HG03159 (cell line): ENCODE measurements at regions not wholly inside any gene's neighbourhood (a gene's known extent, or its start where the extent isn't known, plus 50 kb on each side); places are given as distances from the start of the nearest gene placed in this dataset.

Experiments
- ATAC-seq: cut with Tn5 transposase; IDR thresholded peaks from one replicate; pipeline ENCODE4 v1.9.1; 2021; ENCODE audit warnings: mild to moderate bottlenecking, moderate library complexity; ENCODE audit not compliant: unreplicated experiment

DNA sequence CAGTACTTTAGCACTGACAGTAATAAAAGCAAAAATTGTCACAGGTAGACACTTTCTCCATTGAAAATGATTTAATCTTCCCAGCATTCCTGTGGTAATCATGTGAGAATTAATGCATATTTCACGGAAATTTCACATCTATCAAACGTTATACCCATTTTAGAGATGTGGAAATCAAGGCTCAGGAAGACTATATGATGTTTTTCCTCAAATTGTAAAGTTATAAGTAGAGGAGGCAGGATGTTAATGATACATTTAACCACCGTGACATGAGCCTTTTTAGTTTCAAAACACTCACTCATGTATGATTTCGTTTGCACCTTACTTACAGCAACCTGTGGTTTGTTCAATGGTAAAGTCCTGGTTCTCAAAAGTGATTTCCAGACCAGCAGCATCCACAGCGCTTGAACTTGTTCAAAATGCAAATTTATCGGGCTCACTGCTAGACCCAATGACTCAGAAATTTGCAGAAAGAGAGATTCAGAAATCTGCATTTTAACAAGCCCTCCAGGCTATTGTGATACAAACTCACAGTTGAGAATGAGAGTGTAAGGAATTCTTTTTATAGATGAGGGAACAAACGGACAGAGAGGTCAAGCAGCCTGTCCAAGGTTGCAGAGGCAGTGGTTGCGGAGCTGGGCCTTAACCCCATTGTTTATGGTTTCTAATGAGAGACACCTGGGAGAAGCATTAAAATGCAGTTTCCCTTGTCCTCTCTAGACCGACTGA lies 654.8 kb upstream of the TBX3 start:
- no peak for ATAC-seq

DNA sequence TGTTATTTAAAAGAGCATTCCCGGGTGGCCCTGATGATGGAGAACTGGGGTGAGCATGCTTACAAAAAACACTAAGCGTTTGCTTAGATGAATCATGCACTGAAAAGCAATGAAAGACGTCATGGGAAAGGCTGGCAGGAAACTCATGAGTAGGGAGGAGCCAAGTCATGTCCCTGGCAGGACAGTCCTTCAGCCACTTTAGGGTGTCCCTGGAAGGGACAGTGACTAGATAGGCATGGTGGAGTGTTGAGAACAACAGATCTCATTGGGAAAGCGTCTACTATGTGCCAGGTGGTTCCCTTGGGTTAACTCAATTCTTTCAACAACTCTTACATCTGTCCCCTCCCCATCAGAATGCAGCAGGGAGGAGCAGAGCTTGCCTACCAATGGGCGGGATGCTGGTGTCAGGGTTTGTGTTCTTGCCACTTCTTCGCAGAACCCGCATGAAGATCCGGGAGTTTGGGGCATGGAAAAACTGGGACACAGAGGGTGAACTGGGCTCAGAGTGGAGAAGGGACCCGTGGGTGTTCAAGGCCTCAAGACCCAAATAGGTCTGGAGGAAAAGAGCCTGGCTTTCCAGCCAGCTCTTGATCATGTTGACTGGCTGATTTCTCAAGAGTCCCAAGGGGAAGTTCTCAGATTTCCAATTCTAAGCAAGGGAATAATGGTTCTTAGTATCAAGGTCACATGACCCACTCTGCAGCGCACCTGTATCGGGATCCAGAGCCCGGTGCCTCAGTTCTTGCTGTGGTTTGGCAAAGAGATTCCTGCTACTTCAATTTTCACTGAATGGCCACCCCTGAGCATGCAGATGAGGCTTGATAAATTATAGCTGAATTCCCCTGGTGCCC lies 653.9 kb upstream of the TBX3 start:
- ATAC-seq = no peak

DNA sequence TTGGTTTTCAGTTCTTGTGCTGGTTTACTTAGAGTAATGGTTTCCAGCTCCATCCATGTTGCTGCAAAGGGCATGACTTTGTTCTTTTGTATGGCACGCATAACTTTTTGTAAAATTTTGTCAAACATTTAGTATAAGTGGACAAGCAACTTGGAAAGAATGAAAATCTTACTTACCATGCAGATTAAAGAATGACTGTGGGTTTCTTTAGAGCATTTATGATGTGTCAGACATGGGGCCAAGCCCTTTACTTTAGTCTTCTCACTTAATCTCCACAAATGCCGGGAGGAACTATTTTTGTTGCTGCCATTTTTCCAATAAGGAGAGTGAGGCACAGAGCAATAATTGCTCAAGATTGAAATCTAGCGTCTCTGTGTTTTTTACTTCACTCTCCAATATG lies 652.5 kb upstream of the TBX3 start:
- ATAC-seq = no peak

DNA sequence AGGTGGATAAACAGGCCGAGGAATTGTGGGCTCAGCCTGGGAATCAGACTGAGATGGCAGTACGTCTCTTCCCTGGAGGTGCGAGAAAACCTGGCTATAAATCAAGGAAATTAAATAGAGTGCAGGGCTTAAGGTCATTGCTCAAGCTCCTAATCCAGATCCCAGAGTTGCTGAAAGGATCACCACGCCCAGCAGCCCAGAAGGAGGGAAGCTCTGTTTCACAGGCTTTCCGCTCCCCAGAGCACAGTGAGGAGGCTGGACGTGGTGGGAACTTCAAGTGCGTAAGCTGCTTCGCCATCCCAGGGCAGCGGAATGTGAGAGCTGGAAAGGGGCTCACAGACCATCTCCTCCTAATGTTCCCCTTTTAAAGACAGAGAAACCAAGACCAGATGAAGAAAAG lies 651.6 kb upstream of the TBX3 start:
- no peak for ATAC-seq

DNA sequence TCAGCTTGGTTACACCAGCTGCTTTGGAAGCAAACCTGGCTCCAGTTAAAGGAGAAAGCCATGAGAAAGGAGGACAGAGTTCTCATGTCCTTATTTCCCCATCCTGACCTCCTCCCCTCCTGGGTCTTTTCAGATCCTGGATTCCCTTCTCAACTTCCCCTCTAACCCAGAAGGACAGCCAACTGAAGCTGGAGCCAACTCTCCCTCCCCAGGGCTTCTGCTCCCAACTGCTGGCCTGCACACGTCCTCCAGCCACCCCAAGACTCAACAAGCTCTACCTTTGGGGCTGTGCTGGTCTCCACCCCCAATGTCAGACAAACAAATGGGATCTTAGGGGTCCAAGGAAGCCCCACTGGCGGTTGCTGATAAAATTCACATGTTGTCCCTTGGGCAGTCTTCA lies 651.1 kb upstream of the TBX3 start:
- no peak for ATAC-seq

DNA sequence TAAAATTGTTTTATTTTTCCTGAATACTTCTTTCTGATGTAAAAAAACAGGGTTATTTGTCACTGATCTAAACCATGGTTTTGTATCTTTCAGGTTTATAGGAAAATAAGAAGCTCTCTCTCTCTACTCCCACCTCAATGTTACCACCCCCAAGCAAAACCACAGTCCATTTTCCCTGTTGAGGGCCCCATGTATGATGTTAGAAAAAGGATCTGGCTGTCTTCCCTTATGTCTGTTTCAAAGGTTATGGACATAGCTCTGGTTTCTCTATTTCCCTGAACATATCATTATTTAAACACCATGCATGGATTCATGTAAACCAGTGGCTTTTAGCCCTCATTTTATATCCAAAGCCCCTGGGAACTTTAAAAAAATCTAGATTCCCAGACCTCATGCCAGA lies 649.0 kb upstream of the TBX3 start:
- no peak for ATAC-seq

DNA sequence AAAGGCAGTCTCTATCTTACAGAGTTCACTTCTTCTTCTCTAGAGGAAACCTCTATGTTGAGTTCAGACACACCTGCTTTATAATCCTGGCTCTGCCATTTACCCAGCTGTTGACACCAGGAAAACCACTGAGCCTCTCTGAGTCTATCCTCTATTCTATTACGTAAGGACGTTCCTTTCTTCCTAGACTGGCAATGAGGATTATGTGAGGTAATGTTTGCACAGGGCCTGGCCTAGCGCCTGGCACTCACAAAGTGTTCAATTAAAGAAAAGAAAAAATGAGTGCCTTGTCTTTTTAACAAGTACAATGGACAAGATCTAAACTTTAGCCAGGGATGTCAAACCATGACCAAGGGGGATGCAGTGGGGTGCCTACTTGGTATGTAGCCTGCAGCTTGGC lies 641.9 kb upstream of the TBX3 start:
- no peak for ATAC-seq

DNA sequence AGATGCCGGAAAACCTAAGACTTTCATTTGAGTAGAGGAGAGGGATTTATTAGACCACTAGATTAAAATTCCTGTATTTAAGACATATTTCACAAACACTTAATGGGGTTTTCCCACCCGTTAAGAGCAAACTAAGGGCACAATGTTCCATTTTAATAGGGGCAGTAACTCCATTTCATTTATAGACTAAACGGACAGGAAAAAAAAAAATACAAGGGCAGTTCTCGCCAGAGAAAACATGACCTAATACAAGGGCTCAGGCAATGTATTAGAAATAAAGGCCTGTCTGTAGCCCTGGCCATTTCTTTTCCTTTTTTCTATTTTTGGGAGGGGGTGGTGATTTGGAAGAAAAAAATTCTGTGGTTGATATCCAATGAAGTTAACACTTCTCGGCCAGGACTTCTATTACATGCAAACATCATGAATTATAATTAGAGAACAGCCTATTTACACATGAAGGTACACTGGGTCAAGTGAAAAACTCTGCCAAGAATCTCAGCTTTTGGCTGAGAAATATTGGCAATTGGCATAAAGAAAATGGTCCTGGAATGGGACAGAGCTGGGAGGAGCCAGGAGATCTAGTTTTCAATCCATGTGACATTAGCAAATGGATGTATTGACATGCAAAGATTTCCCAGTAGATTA lies 641.1 kb upstream of the TBX3 start:
- no peak for ATAC-seq

DNA sequence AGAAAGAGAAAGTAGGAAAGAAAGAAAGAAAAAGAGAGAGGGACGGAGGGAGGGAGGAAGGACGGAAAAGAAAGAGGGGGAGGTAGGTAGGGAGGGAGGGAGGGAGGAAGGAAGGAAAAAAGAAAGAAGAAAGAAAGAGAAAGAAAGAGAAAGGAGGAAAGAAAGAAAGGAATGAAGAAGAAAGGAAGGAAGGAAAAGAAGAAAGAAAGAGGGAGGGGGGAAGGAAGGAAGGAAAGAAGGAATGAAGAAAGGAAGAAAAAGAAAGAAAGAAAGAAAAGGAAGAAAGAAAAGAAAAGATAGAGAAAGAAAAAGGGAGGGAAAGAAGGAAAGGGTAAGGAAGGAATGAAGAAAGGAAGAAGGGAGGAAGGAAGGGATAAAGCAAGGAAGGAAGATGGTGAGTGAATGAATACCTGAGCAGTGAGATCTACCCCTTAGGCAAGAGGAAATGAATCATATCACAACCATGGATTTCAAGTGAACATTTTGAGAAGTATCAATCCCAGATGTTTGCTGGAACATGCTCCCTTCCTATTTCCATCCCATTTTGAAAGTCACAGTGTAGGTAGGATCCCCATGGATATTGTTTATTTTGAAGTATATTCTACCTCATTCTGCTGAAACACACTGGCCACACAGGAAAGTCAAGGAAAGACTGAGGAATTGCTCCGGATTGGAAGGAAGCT lies 639.4 kb upstream of the TBX3 start:
- ATAC-seq = no peak

DNA sequence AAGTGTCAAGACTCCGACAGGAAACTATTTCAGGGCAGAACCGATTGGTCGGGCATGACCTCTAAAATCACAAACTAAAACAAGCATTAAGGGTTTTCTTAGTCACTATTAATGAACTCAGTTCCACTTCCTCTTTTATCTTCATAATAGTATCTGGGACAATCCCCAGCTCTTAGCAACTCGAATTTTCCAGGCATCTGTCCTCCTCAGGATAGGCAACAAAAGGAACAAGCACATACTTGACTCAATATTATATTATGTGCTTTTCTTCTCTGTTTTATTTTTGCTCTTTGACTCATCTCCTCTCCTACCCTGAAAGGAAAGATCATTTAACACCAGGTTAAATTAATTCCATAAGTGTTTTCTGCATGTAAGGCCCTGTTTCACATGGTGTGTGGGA lies 638.3 kb upstream of the TBX3 start:
- ATAC-seq = no peak

DNA sequence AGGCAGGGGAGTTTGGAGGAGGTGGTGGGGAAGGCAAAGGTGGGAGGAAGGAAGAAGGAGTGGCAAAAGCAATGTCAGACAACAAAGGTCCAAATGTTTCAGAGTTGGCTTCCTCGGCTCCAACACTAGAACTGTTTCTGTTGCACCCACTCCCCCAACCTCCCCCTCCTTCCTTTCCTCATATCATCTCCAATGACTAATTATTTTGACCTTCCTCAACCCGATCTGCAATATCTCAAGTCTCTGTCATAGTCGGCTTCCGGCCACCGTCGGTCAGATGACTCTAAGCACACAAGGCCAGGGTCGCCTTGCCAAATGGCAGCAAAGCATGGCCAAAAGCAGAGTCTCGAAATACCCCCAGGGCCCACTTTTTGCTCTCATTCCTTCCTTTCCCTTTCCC lies 637.0 kb upstream of the TBX3 start:
- no peak for ATAC-seq

DNA sequence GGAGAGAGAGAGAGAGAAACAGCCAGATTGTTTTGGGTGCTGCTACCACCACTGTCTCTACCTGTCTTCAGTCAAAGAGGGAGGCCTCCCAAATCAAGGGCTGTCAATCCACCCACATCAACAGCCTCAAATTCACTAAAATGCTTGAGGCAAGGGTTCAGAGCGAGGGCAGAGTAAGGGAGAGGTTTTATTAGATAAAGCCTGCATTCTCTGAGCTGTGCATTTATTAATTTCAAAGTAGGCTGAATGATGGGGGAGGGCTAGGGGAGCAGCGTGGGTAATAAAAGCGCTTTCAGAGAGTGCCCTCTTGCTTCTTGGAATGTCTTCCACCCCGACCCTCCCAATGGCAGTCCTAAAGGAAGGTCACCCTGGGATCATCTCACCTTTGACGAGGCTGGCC lies 636.5 kb upstream of the TBX3 start:
- no peak for ATAC-seq

DNA sequence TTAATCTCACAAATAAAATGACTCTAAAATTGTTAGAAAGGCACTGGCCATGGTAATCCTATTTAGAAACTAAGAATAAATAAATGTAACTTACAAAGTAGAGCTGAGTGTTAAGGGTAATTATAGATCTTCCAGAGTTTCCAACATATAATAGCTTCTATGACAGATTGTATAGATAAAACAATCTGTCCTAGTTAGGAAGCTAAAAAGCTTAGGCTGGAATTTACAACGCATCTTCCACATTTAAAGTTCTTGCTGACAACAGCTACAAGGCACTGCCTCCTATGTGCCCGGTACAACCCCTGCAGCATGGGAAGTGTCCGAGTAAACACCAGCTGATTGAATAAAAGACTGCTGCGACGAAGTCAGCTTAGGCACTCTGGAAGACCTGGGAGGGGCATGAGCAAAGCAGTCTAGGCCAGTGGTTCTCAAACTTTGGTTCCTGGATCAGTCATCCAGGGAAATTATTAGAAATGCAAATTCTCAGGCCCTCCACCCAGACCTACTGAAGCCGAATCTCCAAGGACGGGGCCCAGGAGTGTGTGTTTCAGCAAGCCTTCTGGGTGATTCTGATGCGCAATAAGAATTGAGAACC lies 635.6 kb upstream of the TBX3 start:
- ATAC-seq = no peak

DNA sequence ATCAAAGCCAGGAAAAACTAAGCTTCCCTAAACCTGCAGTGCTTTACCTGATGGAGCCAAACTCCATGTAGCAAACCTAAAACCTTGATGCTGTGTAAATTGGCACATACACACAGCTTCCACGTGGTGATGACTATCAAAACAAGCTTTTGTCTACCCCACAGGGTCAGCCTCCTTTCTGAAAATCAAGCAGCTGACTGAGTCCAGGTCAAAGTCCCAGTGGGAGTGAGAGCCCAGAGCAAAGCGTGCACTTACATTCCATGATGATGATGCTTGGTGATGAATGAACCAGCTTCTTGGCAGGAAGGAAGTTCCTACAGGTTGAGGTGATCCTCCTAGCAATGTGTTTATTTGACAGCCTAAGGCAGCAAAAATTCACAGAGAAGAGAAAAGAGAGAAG lies 630.0 kb upstream of the TBX3 start:
- no peak for ATAC-seq

DNA sequence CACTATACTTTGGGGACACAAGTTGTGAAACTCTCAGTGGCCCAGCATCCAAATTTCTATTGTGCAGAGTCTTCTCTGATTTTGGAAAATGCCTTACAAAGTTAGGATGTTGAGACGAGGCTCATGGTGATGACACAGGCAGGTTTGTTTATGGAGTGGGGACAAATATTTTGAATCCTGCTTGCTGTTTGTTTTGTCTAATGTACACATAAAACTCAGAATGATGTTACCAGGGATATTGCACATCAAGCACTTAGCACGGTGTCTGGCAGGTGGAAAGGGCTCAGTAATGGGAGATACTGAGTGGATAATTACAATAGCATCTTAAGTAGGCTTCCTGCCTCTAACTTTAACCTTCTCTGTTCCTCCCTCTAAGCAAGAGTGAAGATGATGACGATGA lies 628.9 kb upstream of the TBX3 start:
- no peak for ATAC-seq

DNA sequence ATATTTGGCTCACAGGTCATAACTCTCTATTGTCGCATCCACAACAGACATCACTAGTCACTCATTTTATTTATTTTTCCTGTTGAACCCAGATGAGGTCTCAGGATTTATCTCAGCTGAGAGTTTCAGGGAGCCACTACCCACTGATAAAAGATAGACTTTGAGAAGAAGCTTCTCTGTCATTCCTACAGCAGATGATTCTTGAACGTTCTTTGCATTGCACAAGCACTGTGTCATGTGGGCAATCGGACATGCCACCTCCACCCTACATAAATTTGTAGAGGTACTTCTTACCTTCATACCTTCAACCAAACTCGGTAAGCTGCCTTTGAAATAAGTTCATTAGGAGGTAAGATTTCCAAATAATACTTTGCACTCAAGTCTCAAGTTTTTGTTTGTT lies 627.9 kb upstream of the TBX3 start:
- no peak for ATAC-seq

DNA sequence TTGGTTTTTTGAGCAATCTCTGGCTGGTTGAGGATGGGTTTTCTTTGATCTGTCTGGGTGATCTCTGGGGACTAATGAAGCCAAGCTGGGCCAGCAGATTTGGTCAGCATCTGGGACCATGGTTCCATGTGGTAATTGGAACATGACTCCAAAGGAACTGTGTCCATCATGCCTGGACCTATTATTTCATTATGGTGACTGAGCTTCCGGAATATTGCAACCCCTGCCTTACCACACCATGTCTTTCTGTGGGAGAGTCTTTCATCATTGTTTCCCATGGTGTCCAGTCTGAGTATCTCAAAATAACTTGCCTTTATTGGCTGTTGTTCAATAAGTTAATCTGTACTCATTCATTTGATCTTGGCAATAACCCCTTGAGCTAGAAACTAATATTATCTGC lies 624.9 kb upstream of the TBX3 start:
- ATAC-seq = no peak

DNA sequence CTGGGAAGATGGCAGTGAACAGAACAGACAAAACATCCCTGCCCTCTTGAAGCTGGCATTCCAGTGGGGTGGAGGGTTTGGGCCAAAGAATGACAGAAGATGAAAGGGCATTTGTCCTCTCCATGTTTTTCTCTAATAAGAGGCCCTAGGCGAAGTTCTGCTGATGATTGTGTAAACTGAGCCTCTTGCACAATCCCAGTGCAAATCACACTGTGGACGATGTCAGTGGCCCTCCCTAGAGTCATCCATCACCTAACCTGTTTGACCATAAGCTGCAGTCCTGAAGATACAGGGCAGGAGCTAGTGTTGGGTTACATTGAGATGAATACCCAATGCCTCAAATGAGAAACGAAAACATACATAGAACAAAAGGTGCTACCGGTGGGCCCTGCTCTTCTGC lies 622.4 kb upstream of the TBX3 start:
- no peak for ATAC-seq

DNA sequence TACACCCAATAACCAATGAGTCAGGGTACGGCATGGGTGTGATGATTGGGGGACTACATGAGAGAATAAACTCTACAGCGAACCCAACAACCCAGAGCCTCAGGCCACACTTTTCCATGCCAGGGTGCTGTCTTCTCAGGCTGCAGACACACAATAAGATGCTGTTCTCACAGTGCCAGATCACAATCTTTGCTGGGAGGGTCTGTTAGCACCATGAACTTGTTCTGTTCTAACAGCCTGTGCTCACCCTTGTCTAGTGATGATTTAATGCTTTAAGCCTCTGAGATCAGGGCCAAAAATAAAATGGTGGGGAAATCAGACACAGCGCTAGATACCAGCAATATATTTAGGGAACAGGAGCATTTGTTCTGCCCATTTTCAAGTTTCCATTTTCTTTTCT lies 621.9 kb upstream of the TBX3 start:
- no peak for ATAC-seq

DNA sequence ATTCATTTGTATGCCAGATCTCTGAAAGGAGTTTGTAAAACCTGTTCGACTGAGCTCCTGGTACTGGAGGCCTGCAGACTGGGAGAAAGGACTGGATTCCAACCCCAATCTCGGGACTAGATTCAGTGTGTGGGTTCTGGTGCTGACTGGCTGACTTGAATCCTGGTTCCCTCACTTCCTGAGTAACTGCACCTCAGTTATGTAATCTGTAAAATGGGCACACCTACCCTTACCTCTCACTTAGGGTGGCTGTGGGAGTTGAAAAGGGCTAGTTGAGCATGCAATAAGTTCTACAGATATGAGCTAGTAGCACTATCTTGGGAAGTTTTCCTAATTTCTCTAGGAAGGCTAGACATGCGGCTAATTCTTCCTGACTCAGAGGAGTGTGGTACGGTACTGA lies 621.3 kb upstream of the TBX3 start:
- ATAC-seq = no peak

DNA sequence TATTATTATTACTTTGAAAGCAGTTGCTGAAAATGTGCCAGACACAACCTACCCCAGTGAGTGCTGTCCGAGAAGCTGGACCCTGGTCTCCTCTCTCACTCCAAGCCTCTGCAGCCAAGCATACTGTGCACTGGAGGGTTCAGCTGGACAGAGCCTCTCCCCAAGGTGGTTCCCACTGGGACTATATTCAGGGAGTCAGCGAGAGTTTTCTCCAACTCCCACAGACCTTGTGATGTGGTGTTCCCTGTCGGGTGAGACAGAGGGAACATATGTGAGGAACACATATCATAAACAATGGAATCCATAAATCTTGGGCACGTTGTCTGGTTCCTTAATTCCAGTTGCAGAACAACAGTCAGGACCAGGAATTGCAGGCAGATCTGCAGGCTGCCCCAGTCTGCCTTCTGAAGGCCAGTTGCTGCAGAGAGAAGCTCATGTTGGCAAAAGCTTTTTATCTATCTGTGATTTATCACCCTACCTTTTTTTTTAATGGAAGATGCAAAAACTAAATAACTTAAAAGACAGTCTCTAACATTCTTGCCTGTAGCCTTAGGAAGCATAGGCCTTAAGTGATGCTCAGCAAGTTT lies 619.8 kb upstream of the TBX3 start:
- no peak for ATAC-seq
